Lung (tissue), 11 donors: ENCODE measurements at regions not wholly inside any gene's neighbourhood (a gene's known extent, or its start where the extent isn't known, plus 50 kb on each side); places are given as distances from the start of the nearest gene placed in this dataset.

Source experiments
- ATAC-seq: fragments of 200-7000 bp; cut with Tn5 transposase; one replicate; pipeline ENCODE4 v1.9.1; 2020; ENCODE audit warnings: moderate number of reproducible peaks; ENCODE audit not compliant: insufficient read depth, low FRiP score
- DNase-seq, 3 donors: peaks; one replicate each; pipeline ENCODE4 v3.0.0-alpha.2; 2013 to 2017
- H3K27ac ChIP-seq, 2 donors: one replicate each; pipeline ENCODE4 v1.5.1; 2013; ENCODE audit warnings: mild to moderate bottlenecking in 2 of 2, moderate library complexity in 2 of 2, control low read depth in 1 of 2, inconsistent platforms in 1 of 2, low read depth in 1 of 2, low read length in 1 of 2
- H3K27me3 ChIP-seq, 3 donors: one replicate each; pipeline ENCODE4 v1.5.1; 2013; ENCODE audit warnings: low read length in 2 of 3; ENCODE audit not compliant: control insufficient read depth in 3 of 3, insufficient read depth in 3 of 3
- H3K36me3 ChIP-seq, 4 donors: one replicate each; pipeline ENCODE4 v1.5.1; 2013; ENCODE audit warnings: low read length in 4 of 4, mild to moderate bottlenecking in 1 of 4, moderate library complexity in 1 of 4; ENCODE audit not compliant: control insufficient read depth in 4 of 4, insufficient read depth in 4 of 4
- H3K4me1 ChIP-seq, 5 donors: one replicate each; pipeline ENCODE4 v1.5.1; 2013; ENCODE audit warnings: low read length in 5 of 5, mild to moderate bottlenecking in 2 of 5, moderate library complexity in 1 of 5; ENCODE audit not compliant: control insufficient read depth in 5 of 5, insufficient read depth in 5 of 5
- H3K4me3 ChIP-seq: one replicate; pipeline ENCODE4 v1.5.1; 2013; ENCODE audit warnings: mild to moderate bottlenecking, control low read depth, moderate library complexity
- H3K9ac ChIP-seq, 2 donors: one replicate each; pipeline ENCODE4 v1.5.1; 2013; ENCODE audit warnings: low read length in 2 of 2, control low read depth in 1 of 2; ENCODE audit not compliant: insufficient read depth in 1 of 2
- H3K9me3 ChIP-seq, 4 donors: one replicate each; pipeline ENCODE4 v1.5.1; 2013; ENCODE audit warnings: low read length in 3 of 4, mild to moderate bottlenecking in 1 of 4, moderate library complexity in 1 of 4; ENCODE audit not compliant: control insufficient read depth in 4 of 4, insufficient read depth in 3 of 4
- CTCF ChIP-seq: IDR thresholded peaks from 2 replicates; pipeline ENCODE4 v1.5.1; 2012; ENCODE audit warnings: mild to moderate bottlenecking; ENCODE audit errors: control extremely low read depth, extremely low read depth
- WGBS, 2 donors: extraction: QIAGEN DNeasy Blood & Tissue Kit; methylation state at CpG; one replicate each; pipeline ENCODE4 v1.1.7; 2013; 5-methylcytosine and 5-hydroxymethylcytosine counted together
- donor health status: control.
- donor health status: control.
- donor health status: Bipolar disorder and iron deficiency.
- donor health status: healthy.
- donor health status: DM: yes; HTN: yes; CAD: no.

- H3K36me3 ChIP-seq, result no peaks in the 10 kb centered on the region
- no peak overlapping the region for H3K27ac ChIP-seq
- H3K4me3 ChIP-seq, result no peak overlapping the region
- peaks cover 0 to 4% (median 0%) of the 10 kb centered on the region in 4 donors for H3K9me3 ChIP-seq
- H3K27me3 ChIP-seq, result no peaks in the 10 kb centered on the region
- peaks cover 0 to 21% (median 6%) of the 10 kb centered on the region in 5 donors for H3K4me1 ChIP-seq
- no peak for TF ChIP-seq CTCF
- ATAC-seq (no peak), DNase-seq (peak; percentile 66 to 90 (median 86))
- peak overlapping the region; percentile 2 to 41 for H3K9ac ChIP-seq
- 42 to 60% methylated on average over 9 of the region's 9 CpGs for WGBS, 2 donors
Observed at GRCh38 chr7:25359471-25360059, 131.3 kb upstream of the NPVF start.

DNA sequence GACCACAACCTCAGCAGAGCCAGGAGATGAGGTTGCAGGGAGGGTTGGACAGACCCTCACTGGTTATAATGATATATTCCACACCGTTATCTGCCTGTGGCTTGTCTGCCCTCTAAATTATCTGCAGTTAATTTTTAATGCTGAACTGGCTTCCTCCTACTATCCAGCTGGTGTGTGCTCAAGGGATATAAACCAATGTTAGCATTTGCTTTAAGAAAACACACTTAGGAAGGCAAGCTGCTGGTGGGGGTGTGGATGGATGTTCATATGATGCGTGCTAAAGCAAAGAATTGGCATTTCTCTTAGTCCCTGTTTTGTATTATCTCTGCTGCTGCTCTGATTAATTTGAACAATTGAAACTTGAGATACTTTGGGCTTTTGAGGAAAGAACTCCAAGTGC, 132.2 kb upstream of the NPVF start:
- DNase-seq (peak; percentile 40 to 71 (median 67)), ATAC-seq (no peak)
- Histone ChIP-seq H3K9ac (peak overlapping the region in 1 of 2 donors; percentile 20), H3K36me3 (no peaks in the 10 kb centered on the region), H3K4me1 (peaks cover 0 to 21% (median 6%) of the 10 kb centered on the region in 5 donors), H3K4me3 (no peak overlapping the region), H3K9me3 (peaks cover 0 to 4% (median 0%) of the 10 kb centered on the region in 4 donors), H3K27me3 (no peaks in the 10 kb centered on the region), H3K27ac (no peak overlapping the region)
- no peak for TF ChIP-seq CTCF
- 63 to 74% methylated on average over 2 of the region's 2 CpGs for WGBS, 2 donors

DNA sequence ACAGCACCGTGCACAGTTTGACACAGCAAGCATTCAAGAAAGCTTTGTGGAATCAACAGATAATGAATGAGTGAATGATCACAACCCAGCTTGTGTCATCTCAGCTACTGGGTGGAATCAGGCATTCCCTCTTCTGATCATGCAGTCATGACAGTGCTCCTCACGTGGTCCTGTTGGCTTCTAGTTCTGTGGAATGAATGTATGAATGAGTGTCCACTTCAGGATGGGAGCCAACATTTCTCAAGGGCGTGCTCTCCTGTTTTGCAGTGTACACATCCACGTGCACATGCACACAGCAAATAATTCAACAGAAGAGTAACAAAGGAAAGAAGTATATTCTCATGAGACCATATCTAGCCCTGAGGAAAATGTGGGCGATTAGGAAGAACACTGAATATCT, 133.1 kb upstream of the NPVF start:
- no peak for TF ChIP-seq CTCF
- H3K36me3 ChIP-seq, result no peaks in the 10 kb centered on the region
- peaks cover 0 to 21% (median 6%) of the 10 kb centered on the region in 5 donors for H3K4me1 ChIP-seq
- 78 to 91% methylated on average over 5 of the region's 5 CpGs for WGBS, 2 donors
- no peak overlapping the region for H3K4me3 ChIP-seq
- H3K27me3 ChIP-seq, result no peaks in the 10 kb centered on the region
- no peak for DNase-seq
- H3K9me3 ChIP-seq, result peaks cover 0 to 4% (median 0%) of the 10 kb centered on the region in 4 donors
- no peak overlapping the region for H3K27ac ChIP-seq
- no peak overlapping the region for H3K9ac ChIP-seq
- ATAC-seq, result no peak

- Histone ChIP-seq H3K4me3 (no peak overlapping the region), H3K4me1 (peaks cover 0 to 21% (median 6%) of the 10 kb centered on the region in 5 donors), H3K27me3 (no peaks in the 10 kb centered on the region), H3K36me3 (no peaks in the 10 kb centered on the region), H3K9ac (no peak overlapping the region), H3K9me3 (peaks cover 0 to 4% (median 0%) of the 10 kb centered on the region in 4 donors), H3K27ac (no peak overlapping the region)
- WGBS, 2 donors, result 62 to 68% methylated on average over 1 of the region's 1 CpG
- TF ChIP-seq CTCF, result no peak
- DNase-seq (peak in 2 of 3 donors; percentile 53 to 81), ATAC-seq (no peak)
Observed at GRCh38 chr7:25361863-25362262, 133.6 kb upstream of the NPVF start.
